ENCODE measurements at regions not wholly inside any gene's neighbourhood (a gene's known extent, or its start where the extent isn't known, plus 50 kb on each side); places are given as distances from the start of the nearest gene placed in this dataset.
"Not testable (repeated sequence)": the region's sequence is repeated elsewhere in the genome, so short reads cannot be mapped to it uniquely, and the experiment has no call there.

DNA sequence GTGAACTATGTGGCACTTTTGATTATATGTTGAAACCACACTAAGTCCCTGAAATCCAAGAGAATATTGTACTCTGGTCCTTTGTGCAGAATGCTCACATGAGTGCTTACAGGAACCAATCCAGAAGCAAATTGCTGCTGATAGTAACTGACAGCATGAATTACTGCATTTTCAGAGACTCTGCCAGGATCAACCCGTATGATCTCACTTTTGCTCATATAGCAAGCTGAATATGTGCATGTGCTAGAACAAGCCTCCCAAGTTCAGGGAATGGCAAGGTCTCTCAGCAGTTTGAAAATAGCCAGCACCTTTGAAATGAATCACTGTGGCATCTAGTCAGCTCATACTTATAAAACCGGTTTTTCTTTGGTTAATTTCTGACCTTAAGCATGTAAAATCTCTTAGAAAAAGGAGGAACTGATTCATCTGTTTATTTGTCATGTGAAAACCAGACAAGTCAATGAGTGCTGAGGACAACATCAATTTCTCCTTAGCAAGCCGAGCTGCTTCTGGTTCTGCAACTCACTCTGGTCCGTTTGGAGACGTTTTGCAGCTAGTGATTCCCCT is 215.7 kb upstream of the ELL2 start:
- H3K9ac ChIP-seq (ENCODE audit: insufficient read length, low read depth): no peak overlapping the region
- no peak for DNase-seq (ENCODE audit: low read depth, low spot score)
- H3K4me1 ChIP-seq (ENCODE audit: insufficient read depth, insufficient read length): no peaks in the 10 kb centered on the region
- no peaks in the 10 kb centered on the region for H3K27me3 ChIP-seq (ENCODE audit: insufficient read depth, insufficient read length)
- TF ChIP-seq SUZ12 (IDR thresholded peaks at IDR 0.05; ENCODE audit: extremely low read depth, insufficient read depth, insufficient read length): no peak
- no peak for TF ChIP-seq ZNF274 (IDR thresholded peaks at IDR 0.05; ENCODE audit: low read depth, low read length)
- TF ChIP-seq YY1 (IDR thresholded peaks at IDR 0.05; ENCODE audit: insufficient read depth, insufficient read length): no peak
- no peaks in the 10 kb centered on the region for H3K36me3 ChIP-seq (ENCODE audit: insufficient read depth, insufficient read length, low read length)
- no peak overlapping the region for H3K4me3 ChIP-seq (ENCODE audit: insufficient read length, low read depth)
- no peaks in the 10 kb centered on the region for H3K9me3 ChIP-seq (ENCODE audit: insufficient read depth, low read length)

DNA sequence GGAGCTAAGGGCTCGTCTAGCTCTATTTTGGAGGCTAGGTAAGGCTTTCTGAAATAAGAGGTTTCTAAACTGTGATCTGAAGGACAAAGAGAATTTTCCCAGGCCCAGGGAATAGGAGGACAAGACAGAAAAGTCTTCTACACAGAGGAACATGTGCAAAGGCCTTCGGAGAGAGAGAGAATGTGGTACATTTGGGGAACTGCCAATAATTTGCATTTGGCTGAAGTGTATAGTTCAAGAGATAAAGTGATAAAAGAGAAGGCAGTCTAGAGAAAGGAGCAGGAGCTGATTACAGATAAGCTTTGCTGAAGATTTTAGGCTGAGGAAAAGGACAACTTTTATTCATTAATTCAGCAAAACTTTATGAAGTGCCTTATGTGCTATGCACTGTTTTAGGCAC is 214.4 kb upstream of the ELL2 start:
- H3K9me3 ChIP-seq (ENCODE audit: insufficient read depth, low read length): no peaks in the 10 kb centered on the region
- H3K9ac ChIP-seq (ENCODE audit: insufficient read length, low read depth): no peak overlapping the region
- no peak for TF ChIP-seq YY1 (IDR thresholded peaks at IDR 0.05; ENCODE audit: insufficient read depth, insufficient read length)
- TF ChIP-seq SUZ12 (IDR thresholded peaks at IDR 0.05; ENCODE audit: extremely low read depth, insufficient read depth, insufficient read length): no peak
- TF ChIP-seq ZNF274 (IDR thresholded peaks at IDR 0.05; ENCODE audit: low read depth, low read length): no peak
- no peaks in the 10 kb centered on the region for H3K27me3 ChIP-seq (ENCODE audit: insufficient read depth, insufficient read length)
- no peaks in the 10 kb centered on the region for H3K36me3 ChIP-seq (ENCODE audit: insufficient read depth, insufficient read length, low read length)
- no peak overlapping the region for H3K4me3 ChIP-seq (ENCODE audit: insufficient read length, low read depth)
- no peaks in the 10 kb centered on the region for H3K4me1 ChIP-seq (ENCODE audit: insufficient read depth, insufficient read length)
- DNase-seq (ENCODE audit: low read depth, low spot score): no peak

DNA sequence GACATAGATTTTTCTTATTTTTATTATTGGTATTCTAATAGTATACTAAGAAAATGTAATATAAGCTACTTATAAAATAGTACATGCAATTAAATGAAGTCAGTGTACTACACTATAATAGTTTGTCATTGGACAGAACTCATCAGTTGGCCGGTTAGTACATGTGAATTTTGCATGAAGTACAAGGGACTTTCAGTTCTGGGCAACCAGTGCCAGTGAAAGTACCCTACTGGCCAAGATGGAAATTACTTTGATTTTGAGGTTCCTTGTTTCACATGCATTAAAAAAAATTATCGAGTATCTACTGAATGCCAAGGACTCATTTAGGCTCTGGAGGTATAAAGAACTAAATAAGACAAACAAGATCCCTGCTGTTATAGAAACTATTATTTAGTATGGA is 213.4 kb upstream of the ELL2 start:
- H3K27me3 ChIP-seq (ENCODE audit: insufficient read depth, insufficient read length): no peaks in the 10 kb centered on the region
- H3K36me3 ChIP-seq (ENCODE audit: insufficient read depth, insufficient read length, low read length): no peaks in the 10 kb centered on the region
- TF ChIP-seq YY1 (IDR thresholded peaks at IDR 0.05; ENCODE audit: insufficient read depth, insufficient read length) (no peak), SUZ12 (IDR thresholded peaks at IDR 0.05; ENCODE audit: extremely low read depth, insufficient read depth, insufficient read length) (no peak), ZNF274 (IDR thresholded peaks at IDR 0.05; ENCODE audit: low read depth, low read length) (no peak)
- no peak overlapping the region for H3K4me3 ChIP-seq (ENCODE audit: insufficient read length, low read depth)
- no peaks in the 10 kb centered on the region for H3K4me1 ChIP-seq (ENCODE audit: insufficient read depth, insufficient read length)
- no peak for DNase-seq (ENCODE audit: low read depth, low spot score)
- H3K9ac ChIP-seq (ENCODE audit: insufficient read length, low read depth): no peak overlapping the region
- H3K9me3 ChIP-seq (ENCODE audit: insufficient read depth, low read length): no peaks in the 10 kb centered on the region

- no peak for TF ChIP-seq SUZ12 (IDR thresholded peaks at IDR 0.05; ENCODE audit: extremely low read depth, insufficient read depth, insufficient read length)
- TF ChIP-seq YY1 (IDR thresholded peaks at IDR 0.05; ENCODE audit: insufficient read depth, insufficient read length): no peak
- no peak for TF ChIP-seq ZNF274 (IDR thresholded peaks at IDR 0.05; ENCODE audit: low read depth, low read length)
- Histone ChIP-seq H3K36me3 (ENCODE audit: insufficient read depth, insufficient read length, low read length) (no peaks in the 10 kb centered on the region), H3K4me3 (ENCODE audit: insufficient read length, low read depth) (no peak overlapping the region), H3K9me3 (ENCODE audit: insufficient read depth, low read length) (no peaks in the 10 kb centered on the region), H3K9ac (ENCODE audit: insufficient read length, low read depth) (no peak overlapping the region), H3K27me3 (ENCODE audit: insufficient read depth, insufficient read length) (no peaks in the 10 kb centered on the region), H3K4me1 (ENCODE audit: insufficient read depth, insufficient read length) (no peaks in the 10 kb centered on the region)
- DNase-seq (ENCODE audit: low read depth, low spot score): no peak
These were observed 211.7 kb upstream of the ELL2 start for GRCh38 chr5:96173366-96173765.

DNA sequence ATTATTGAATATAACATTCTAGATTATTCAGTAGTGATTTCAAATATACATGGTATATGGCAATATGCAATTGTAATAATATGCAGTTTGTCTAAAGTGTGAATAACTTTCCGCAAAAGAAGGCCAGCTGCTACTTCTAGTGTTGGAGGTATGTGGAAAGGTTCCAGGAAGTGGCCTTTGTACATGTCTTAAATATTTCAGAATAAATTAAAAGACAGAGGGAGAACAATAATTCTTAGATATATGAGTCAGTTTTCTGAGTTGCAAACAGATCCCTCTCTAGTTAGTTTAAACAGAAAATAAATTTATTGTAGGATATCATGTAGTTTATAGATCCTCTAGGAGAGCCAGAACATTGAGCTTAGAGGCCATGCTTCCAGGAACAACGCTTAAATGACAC is 210.8 kb upstream of the ELL2 start:
- no peak overlapping the region for H3K9ac ChIP-seq (ENCODE audit: insufficient read length, low read depth)

GRCh38 chr5:96171973-96172372 is 210.3 kb upstream of the ELL2 start:
- H3K36me3 ChIP-seq (ENCODE audit: insufficient read depth, insufficient read length, low read length); DNase-seq (ENCODE audit: low read depth, low spot score); H3K9me3 ChIP-seq (ENCODE audit: insufficient read depth, low read length); H3K9ac ChIP-seq (ENCODE audit: insufficient read length, low read depth); H3K4me3 ChIP-seq (ENCODE audit: insufficient read length, low read depth); H3K27me3 ChIP-seq (ENCODE audit: insufficient read depth, insufficient read length); H3K4me1 ChIP-seq (ENCODE audit: insufficient read depth, insufficient read length): not testable (repeated sequence)

More for the DNA sequence above, 210.8 kb upstream of the ELL2 start:
- TF ChIP-seq SUZ12 (IDR thresholded peaks at IDR 0.05; ENCODE audit: extremely low read depth, insufficient read depth, insufficient read length) (no peak), ZNF274 (IDR thresholded peaks at IDR 0.05; ENCODE audit: low read depth, low read length) (no peak), YY1 (IDR thresholded peaks at IDR 0.05; ENCODE audit: insufficient read depth, insufficient read length) (no peak)
- no peaks in the 10 kb centered on the region for H3K9me3 ChIP-seq (ENCODE audit: insufficient read depth, low read length)
- no peaks in the 10 kb centered on the region for H3K36me3 ChIP-seq (ENCODE audit: insufficient read depth, insufficient read length, low read length)
- H3K4me1 ChIP-seq (ENCODE audit: insufficient read depth, insufficient read length): no peaks in the 10 kb centered on the region
- no peak overlapping the region for H3K4me3 ChIP-seq (ENCODE audit: insufficient read length, low read depth)
- no peak for DNase-seq (ENCODE audit: low read depth, low spot score)
- H3K27me3 ChIP-seq (ENCODE audit: insufficient read depth, insufficient read length): no peaks in the 10 kb centered on the region

DNA sequence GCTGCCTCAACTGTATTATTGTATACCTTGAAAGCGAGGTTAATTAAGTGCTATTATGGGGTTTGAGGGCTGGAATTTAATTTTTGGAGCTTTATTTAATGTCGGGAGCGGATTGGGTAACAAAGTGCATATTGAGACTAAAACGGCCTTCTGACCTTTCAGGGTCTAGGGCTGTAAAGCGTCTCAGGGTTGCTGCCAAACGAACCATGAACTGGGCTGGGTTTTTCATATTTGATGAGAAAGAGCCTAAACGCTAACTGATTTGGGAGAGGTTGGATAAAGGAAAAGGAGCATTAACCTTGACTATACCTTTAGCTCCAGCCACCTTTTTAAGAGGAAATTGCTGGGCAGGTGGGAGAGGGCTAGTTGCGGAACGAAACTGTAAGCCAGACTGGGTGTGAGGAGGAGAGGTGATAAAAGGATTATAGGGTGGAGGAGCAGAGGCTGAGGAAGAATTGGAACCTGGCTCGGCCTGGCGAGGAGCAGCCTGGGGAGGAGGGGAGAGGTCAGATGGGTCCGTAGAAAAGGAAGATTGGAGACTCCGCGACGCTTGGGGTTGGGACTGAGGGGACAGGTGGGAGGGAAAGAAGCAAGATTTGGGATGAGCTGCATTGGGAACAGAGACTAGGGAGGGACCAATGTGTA is 209.0 kb upstream of the ELL2 start:
- H3K9me3 ChIP-seq (ENCODE audit: insufficient read depth, low read length); H3K27me3 ChIP-seq (ENCODE audit: insufficient read depth, insufficient read length); H3K36me3 ChIP-seq (ENCODE audit: insufficient read depth, insufficient read length, low read length); DNase-seq (ENCODE audit: low read depth, low spot score); H3K9ac ChIP-seq (ENCODE audit: insufficient read length, low read depth); H3K4me3 ChIP-seq (ENCODE audit: insufficient read length, low read depth); H3K4me1 ChIP-seq (ENCODE audit: insufficient read depth, insufficient read length): not testable (repeated sequence)

- H3K27me3 ChIP-seq (ENCODE audit: insufficient read depth, insufficient read length); DNase-seq (ENCODE audit: low read depth, low spot score); H3K9me3 ChIP-seq (ENCODE audit: insufficient read depth, low read length); H3K4me3 ChIP-seq (ENCODE audit: insufficient read length, low read depth); H3K4me1 ChIP-seq (ENCODE audit: insufficient read depth, insufficient read length); H3K9ac ChIP-seq (ENCODE audit: insufficient read length, low read depth); H3K36me3 ChIP-seq (ENCODE audit: insufficient read depth, insufficient read length, low read length): not testable (repeated sequence)
These were observed 207.2 kb upstream of the ELL2 start for GRCh38 chr5:96168833-96169232.
